ENCODE measurements at regions not wholly inside any gene's neighbourhood (a gene's known extent, or its start where the extent isn't known, plus 50 kb on each side); places are given as distances from the start of the nearest gene placed in this dataset.

DNA sequence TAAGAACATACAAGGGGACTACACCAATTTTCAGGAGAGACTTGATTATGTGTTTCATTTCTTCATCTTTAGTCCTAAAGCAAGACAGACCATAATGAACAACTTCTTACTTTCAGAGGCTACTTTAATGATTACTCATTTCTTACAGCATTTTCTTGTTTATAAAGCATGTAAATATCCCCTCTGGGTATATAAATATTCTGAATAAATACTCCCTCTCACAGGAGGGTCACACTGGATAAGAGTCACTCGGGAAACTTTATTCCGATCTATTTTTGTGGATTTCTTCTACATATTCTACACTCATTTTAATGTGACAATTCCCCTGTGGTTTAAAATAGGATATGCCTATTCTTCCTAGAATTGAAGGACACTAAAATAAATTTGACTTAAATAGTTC is 228.9 kb upstream of the RPS6KA3 start (continued):
- TF ChIP-seq CHD7 (IDR thresholded peaks at IDR 0.05; ENCODE audit: low read depth, low read length) (no peak), HNRNPUL1 (IDR thresholded peaks at IDR 0.05; ENCODE audit: low read length) (no peak)

Data from K562 (cell line).